DMS153 treated with DMSO at 0.1 percent for 48 hours (cell line): ENCODE measurements at regions not wholly inside any gene's neighbourhood (a gene's known extent, or its start where the extent isn't known, plus 50 kb on each side); places are given as distances from the start of the nearest gene placed in this dataset.

Source experiments
- DNase-seq: peaks from one replicate; lab custom pipeline; 2025; ENCODE audit not compliant: unreplicated experiment; lab: John Stamatoyannopoulos, UW

DNA sequence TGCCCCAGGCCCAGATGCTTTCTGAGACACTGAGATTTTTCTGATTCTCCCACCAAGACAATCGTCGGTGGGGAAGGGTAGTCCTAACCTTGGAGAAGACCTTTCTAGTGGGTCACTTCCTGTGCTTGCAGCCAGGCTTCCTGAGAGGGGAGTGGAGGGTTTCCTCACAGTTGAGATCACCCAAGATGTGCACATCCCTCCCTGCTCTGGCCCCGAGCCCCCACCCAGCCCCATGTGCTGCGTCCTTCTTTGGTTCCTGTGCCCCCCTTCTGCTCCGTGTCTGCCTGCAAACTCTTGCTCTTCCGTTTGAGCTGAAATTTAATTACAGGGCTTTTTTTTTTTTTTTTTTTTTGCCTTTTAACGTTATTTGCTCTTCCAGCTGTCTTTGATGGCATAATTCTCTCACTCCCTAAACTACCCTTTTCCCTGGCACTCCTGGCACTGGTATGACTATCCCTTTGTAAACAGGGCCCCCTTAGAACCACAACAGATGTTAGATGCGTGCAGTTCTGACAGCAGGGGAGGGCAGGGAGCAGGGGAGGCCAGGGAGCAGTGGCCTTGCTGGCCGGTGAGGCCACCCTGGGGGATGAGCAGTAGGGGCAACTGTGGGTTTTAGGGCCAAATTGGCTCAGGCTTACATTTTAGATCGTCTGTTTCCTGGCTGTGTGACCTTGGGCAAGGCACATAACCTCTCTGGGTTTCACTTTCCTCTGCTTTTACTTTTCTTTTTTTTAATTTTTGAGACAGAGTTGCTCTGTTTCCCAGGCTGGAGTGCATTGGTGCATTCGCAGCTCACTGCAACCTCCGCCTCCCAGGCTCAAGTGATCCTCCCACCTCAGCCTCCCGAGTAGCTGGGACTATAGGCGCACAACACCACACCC is 144.5 kb downstream of the PHETA1 start:
- DNase-seq = no peak

DNA sequence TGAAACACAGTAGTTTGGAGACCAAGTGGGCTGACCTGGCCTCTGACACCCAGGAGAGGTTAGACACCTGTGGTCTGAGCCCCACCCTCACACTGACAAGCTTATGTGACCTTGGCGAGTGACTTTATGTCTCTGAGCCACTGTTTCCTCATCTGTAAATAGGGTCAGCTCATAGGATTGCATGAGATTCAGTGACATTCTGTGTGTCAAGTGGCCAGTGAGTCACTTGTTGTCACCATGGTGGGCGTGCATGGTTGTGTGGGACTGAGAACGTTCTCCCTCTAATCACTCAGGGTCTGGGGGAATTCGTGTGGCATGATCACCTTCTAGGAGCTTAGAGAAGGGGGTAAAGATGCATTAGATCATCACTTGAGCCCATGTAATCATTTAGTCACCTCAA is 146.4 kb downstream of the PHETA1 start:
- no peak for DNase-seq

GRCh38 chr12:111222027-111222414 is 146.9 kb downstream of the PHETA1 start:
- no peak for DNase-seq

GRCh38 chr12:111221062-111222026 is 147.6 kb downstream of the PHETA1 start:
- no peak for DNase-seq

DNA sequence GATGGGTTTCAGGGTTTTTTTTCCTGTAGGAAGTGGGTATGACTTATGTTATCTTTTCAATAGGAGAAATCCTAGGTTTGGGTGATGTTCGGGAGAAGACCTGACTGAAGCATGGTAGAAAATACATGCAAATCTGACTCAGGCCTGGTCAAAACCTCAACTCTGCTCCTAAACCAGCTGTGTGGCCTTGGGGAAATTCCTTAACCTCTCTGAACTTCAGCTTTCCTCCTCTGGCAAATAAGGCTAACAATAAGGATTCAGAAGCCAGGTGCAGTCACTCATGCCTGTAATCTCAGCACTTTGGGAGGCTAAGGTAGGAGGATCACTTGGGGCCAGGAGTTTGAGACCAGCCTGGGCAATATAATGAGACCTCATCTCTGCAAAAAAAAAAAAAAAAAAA is 148.5 kb downstream of the PHETA1 start:
- DNase-seq = no peak

DNA sequence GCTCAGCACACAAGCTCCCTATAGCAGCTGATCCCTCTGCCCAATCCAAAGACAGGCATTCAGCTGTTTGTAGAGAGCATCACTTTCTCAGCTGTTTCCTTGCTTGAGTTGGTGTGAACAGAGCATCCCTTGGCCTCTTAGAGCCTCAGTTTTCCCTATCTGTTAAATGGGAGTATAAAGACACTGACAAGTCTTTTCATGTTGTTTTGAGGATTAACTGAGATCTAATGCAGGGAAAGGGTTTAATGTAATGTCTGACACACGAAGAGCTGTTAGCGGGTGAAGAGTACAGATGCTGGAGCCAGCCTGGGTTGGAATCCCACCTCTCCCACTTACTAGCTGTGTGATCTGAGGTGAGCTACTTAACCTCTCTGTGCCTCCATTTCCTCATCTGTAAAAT is 149.5 kb downstream of the PHETA1 start:
- DNase-seq = no peak

- no peak for DNase-seq
Observed at GRCh38 chr12:111218499-111218898, 150.4 kb downstream of the PHETA1 start.

DNA sequence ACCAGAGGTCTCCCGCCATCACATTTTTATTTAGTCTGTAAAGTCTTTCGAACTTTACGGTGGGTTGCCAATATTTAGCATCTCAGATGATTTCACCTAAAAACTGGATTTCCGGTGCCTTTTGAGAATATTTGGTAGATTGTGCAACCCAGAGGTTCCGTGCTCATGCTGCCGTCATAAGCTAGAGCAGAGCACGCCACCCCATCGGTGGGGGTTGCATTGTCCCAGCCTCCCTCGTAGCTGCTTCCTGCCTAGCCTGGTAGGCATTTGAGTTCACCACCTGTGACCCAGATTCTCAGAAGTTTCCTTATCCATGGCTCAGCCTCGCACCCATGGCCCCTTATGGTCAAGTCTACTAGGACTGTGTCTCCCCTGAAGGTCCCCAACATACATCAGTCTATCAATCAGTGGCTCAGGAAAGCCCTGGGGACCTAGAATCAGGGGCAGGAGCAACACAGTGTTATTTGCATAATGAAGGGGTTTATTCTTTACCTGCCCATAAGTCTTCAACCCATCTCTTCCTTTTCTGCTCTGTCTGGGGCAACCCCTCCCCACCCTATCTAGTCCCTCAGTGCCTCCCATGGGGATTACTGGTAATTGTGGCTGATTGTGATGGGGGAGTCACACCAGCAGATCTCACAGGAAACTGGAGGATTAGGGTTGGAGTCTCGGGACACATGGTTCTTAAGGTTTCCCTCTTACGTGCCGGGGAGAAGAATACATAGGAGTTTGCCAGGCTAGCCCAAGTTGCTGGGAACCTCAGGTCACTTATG is 152.3 kb downstream of the PHETA1 start:
- no peak for DNase-seq

GRCh38 chr12:111215881-111216280 is 153.0 kb downstream of the PHETA1 start:
- DNase-seq = no peak

- DNase-seq = no peak
Observed at GRCh38 chr12:111214401-111214800, 154.5 kb downstream of the PHETA1 start.

DNA sequence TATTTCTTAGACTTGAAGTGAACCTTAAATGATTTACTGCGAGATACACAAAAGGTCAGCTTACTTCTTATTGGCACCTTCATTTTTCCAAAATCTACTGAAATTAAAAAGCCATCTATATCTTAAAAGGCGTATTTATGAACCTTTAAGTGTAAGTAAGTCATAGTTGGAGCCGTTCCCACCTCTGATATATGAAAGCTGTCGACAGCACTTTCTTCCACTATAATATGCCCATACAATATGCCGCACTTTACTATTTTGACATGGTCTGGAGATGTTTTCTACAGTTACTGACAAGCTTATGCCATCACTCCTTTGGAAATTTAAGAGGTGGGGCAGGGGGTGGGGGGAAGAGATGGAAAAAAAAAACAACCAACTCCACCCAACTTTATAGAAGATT is 155.3 kb downstream of the PHETA1 start:
- DNase-seq = no peak

DNA sequence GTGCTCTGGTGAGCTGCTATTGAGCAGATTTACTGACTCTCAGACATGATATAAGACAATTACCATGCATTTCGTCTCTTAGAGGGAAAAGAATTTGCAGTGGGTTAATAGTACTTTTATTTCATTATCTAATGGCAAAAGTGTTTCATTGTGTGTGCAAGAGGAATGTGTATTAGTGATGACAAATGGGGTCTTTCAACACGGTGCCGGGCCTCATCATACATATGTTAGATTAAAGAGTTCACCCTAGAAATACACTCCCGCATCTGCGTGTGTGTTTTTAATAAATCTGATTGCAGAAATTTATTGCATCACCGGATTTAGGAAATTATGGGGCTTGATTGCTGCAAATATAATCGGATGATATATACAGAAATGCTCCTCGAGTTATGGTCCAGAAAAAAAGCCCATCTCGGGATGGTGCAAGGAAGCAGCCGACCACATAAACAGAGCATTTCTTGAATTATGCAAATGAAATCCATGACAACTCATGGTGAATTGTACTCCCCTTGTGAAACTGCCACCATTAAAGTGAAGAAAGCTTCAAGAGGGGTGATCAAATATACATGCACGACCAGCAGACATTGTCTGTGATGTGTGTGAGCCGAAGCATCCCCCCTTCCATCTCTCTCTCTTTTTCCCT is 156.0 kb downstream of the PHETA1 start:
- DNase-seq = no peak

DNA sequence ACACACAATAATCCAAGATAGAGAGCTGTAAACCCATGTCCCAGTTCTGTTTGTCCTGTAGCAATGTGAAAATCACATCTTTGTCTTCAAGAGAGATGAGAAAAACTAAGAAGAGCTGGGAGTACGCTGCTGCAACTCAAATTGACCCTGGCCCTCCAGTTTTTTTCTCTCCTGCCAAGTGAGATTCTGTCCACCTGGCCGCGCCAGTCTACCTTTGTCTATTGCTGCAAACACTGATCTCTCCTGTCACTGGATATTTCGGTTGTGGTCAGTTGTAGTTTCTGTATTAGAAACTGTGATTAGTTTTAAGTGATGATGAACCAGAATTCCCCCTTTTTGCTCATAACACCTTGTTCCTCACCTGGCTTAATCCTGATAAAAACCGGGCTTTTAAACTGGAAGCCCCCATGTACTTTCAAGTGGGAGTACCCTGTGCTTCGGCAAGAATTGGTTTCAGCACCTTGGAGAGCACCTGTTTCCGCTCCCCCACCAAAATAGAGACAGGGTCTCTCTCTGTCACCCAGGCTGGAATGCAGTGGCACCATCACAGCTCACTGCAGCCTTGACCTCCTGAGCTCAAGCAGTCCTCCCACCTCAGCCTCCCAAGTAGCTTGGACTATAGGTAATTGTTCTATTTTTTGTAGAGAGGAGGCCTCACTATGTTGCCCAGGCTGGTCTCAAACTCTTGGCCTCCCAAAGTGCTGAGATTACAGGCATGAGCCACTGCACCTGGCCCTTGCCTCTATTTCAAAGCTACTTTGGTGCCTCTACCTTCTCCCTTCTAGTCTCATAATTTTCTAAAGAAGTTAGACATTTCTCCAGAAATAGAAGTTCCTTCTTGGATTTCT is 156.8 kb downstream of the PHETA1 start:
- DNase-seq = no peak

- DNase-seq = no peak
Observed at GRCh38 chr12:111209811-111210210, 159.1 kb downstream of the PHETA1 start.

DNA sequence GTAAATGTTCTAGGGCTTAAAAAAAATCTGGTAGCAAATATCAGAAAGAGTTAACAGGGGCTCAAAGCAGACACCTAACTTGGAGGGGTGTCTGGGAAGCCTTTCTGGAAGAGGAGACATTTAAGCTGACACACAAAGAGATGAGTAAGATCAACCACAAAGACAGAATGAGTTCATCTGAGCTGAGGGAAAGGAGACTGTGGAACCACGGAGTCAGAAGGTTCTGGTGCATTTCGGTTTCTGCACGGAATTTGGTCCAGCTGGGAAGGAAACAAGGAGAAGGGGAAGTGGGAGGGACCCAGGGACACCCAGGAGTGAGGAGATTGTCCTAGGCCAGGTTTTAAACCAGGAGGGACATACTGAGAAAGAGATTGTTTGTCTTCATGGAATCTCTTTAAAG is 161.1 kb downstream of the PHETA1 start:
- no peak for DNase-seq

DNA sequence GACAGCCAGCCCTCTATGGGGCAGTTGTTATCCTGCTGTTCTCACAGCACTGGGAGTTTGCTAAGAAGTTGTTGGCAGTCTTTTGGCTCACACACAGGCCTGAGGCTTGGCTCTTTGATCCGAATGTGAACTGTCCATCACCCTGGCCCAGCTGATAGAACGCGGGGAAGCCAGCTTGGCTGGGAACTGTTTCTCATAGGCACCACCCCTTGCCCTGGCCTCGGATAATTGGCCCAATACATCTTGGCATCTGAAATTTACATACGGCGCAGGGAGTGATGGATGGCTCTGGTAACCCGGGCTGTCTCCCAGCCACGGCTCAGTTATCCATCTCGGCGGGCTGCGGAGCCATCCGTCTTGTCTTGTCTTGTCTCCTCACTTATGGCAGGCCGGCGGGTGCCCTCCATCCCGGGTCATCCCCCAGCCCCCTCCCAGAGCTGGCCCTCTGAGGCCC is 164.1 kb downstream of the PHETA1 start:
- DNase-seq = no peak

- DNase-seq = no peak
Observed at GRCh38 chr12:111203969-111204368, 164.9 kb downstream of the PHETA1 start.

GRCh38 chr12:111203446-111203845 is 165.4 kb downstream of the PHETA1 start:
- DNase-seq = no peak

- DNase-seq = no peak
Observed at GRCh38 chr12:111202237-111202915, 166.5 kb downstream of the PHETA1 start.
